ENCODE measurements at regions not wholly inside any gene's neighbourhood (a gene's known extent, or its start where the extent isn't known, plus 50 kb on each side); places are given as distances from the start of the nearest gene placed in this dataset.

- no peak for TF ChIP-seq CTCF (conservative IDR thresholded peaks at IDR 0.05; ENCODE audit: control insufficient read depth, insufficient read depth, low read depth, low read length)
- no peak overlapping the region for H3K4me3 ChIP-seq (ENCODE audit: control insufficient read depth, low read depth, low read length)
- no peak for DNase-seq (ENCODE audit: low read depth)
Measured at GRCh38 chr5:135629666-135630065, 50.9 kb upstream of the CXCL14 start.

- no peak overlapping the region for H3K4me3 ChIP-seq (ENCODE audit: control insufficient read depth, low read depth, low read length)
- DNase-seq (ENCODE audit: low read depth): no peak
- TF ChIP-seq CTCF (conservative IDR thresholded peaks at IDR 0.05; ENCODE audit: control insufficient read depth, insufficient read depth, low read depth, low read length): no peak
Measured at GRCh38 chr5:135628771-135629563, 50.2 kb upstream of the CXCL14 start.
